A549 (cell line): ENCODE measurements at regions not wholly inside any gene's neighbourhood (a gene's known extent, or its start where the extent isn't known, plus 50 kb on each side); places are given as distances from the start of the nearest gene placed in this dataset.

Source experiments
- ATAC-seq, 2 experiments: fragments of 200-7000 bp in 1 of 2; fragments of >200 bp in 1 of 2; cut with Nextera tagmentation in 1 of 2; cut with Tn5 transposase in 1 of 2; 3 replicates each; pipeline versions ENCODE4 v1.8.0 to v1.9.1; 2018 to 2020; ENCODE audit warnings: mild to moderate bottlenecking in 1 of 2, moderate library complexity in 1 of 2
- CTCF ChIA-PET: fragments of 300-600 bp; sonication (Branson Sonifier 250); formaldehyde crosslinking; extraction: SDS; loops from one replicate; lab custom pipeline; 2021; ENCODE audit warnings: antibody characterized with exemption, inconsistent platforms; lab: Yijun Ruan, JAX
- POLR2A ChIA-PET: fragments of 350-600 bp; formaldehyde crosslinking; extraction: SDS; loops from one replicate; lab custom pipeline; 2021; ENCODE audit warnings: antibody characterized with exemption, inconsistent platforms; lab: Yijun Ruan, JAX
- DNase-seq, 2 experiments: peaks; one replicate each; pipeline versions ENCODE4 v3.0.0 to v3.0.0-alpha.2; 2011 to 2016; ENCODE audit warnings: low read depth in 1 of 2, low spot score in 1 of 2
- FAIRE-seq: peaks from 2 replicates; lab custom pipeline; 2011; peaks lifted over from hg19 to GRCh38; lab: Jason Lieb, UNC
- H3K27ac ChIP-seq, 2 experiments: fragments of >200 bp; sonication (Bioruptor Twin); formaldehyde crosslinking; 3 replicates each; pipeline ENCODE4 v1.5.1; 2016 to 2017
- H3K4me1 ChIP-seq: fragments of >200 bp; sonication (Bioruptor Twin); formaldehyde crosslinking; 3 replicates; pipeline ENCODE4 v1.6.1; 2016
- H3K4me2 ChIP-seq: fragments of >200 bp; sonication (Bioruptor Twin); formaldehyde crosslinking; 3 replicates; pipeline ENCODE4 v1.6.1; 2016
- H3K4me3 ChIP-seq: fragments of >200 bp; sonication (Bioruptor Twin); formaldehyde crosslinking; 3 replicates; pipeline ENCODE4 v1.5.1; 2016
- H3K9me3 ChIP-seq: fragments of >200 bp; sonication (Bioruptor Twin); formaldehyde crosslinking; 3 replicates; pipeline ENCODE4 v1.6.1; 2016
- ATOH8 ChIP-seq: fragments of 250-450 bp; sonication (Bioruptor Pico); IDR thresholded peaks from 2 replicates; pipeline ENCODE4 v1.5.0; 2020; ENCODE audit warnings: low read depth, mild to moderate bottlenecking, moderate library complexity
- BCL3 ChIP-seq: fragments of >200 bp; sonication (Bioruptor Twin); formaldehyde crosslinking; IDR thresholded peaks from 3 replicates; pipeline ENCODE4 v1.6.1; 2016
- CBX2 ChIP-seq: fragments of 200-600 bp; sonication (generic); IDR thresholded peaks from 2 replicates; pipeline ENCODE4 v1.6.1; 2016; ENCODE audit warnings: low read depth, mild to moderate bottlenecking, borderline replicate concordance
- CBX8 ChIP-seq: fragments of 200-600 bp; sonication (generic); IDR thresholded peaks from 2 replicates; pipeline ENCODE4 v1.6.1; 2016
- CHD2 ChIP-seq: fragments of 150-350 bp; IDR thresholded peaks from 2 replicates; pipeline ENCODE4 v1.6.1; 2014; ENCODE audit warnings: low read length; ENCODE audit not compliant: partially characterized antibody
- FOSB ChIP-seq: fragments of 250-450 bp; sonication (Bioruptor Pico); IDR thresholded peaks from 2 replicates; pipeline ENCODE4 v1.5.0; 2020; ENCODE audit warnings: mild to moderate bottlenecking, moderate library complexity
- GATA3 ChIP-seq: IDR thresholded peaks from 2 replicates; pipeline ENCODE4 v1.6.1; 2012; ENCODE audit warnings: borderline replicate concordance
- HDAC2 ChIP-seq: fragments of 200-600 bp; sonication (generic); IDR thresholded peaks from 2 replicates; pipeline ENCODE4 v1.6.1; 2016
- HES2 ChIP-seq: fragments of >200 bp; sonication (Bioruptor Twin); formaldehyde crosslinking; IDR thresholded peaks from 2 replicates; pipeline ENCODE4 v1.6.1; 2016
- HEYL ChIP-seq: fragments of 250-450 bp; sonication (Bioruptor Pico); IDR thresholded peaks from 2 replicates; pipeline ENCODE4 v1.8.0; 2021; ENCODE audit warnings: mild to moderate bottlenecking, moderate library complexity
- HMGXB4 ChIP-seq: fragments of 250-450 bp; sonication (Bioruptor Pico); IDR thresholded peaks from 2 replicates; pipeline ENCODE4 v1.5.0; 2021; ENCODE audit warnings: mild to moderate bottlenecking, moderate library complexity, borderline replicate concordance
- HOXB5 ChIP-seq: fragments of 250-450 bp; sonication (Bioruptor Pico); IDR thresholded peaks from 2 replicates; pipeline ENCODE4 v1.5.0; 2020; ENCODE audit warnings: mild to moderate bottlenecking, moderate library complexity
- KDM1A ChIP-seq: fragments of 200-600 bp; sonication (generic); IDR thresholded peaks from 2 replicates; pipeline ENCODE4 v1.6.1; 2016; ENCODE audit warnings: low read depth, mild to moderate bottlenecking
- MAZ ChIP-seq: fragments of 150-350 bp; IDR thresholded peaks from 2 replicates; pipeline ENCODE4 v1.6.1; 2014; ENCODE audit warnings: antibody characterized with exemption, low read depth, low read length, borderline replicate concordance
- NPAS2 ChIP-seq: fragments of 250-450 bp; sonication (Bioruptor Pico); IDR thresholded peaks from 2 replicates; pipeline ENCODE4 v1.8.0; 2022; ENCODE audit warnings: mild to moderate bottlenecking, moderate library complexity, borderline replicate concordance
- RAD21 ChIP-seq, 2 experiments: fragments of >200 bp in 1 of 2; sonication (Bioruptor Twin) in 1 of 2; formaldehyde crosslinking in 1 of 2; IDR thresholded peaks in 1 of 2; conservative IDR thresholded peaks in 1 of 2; 2 replicates in 1 of 2; 3 replicates in 1 of 2; pipeline ENCODE4 v1.6.1; 2012 to 2018; ENCODE audit warnings: inconsistent platforms in 1 of 2
- RARB ChIP-seq: fragments of 250-450 bp; sonication (Bioruptor Pico); IDR thresholded peaks from 2 replicates; pipeline ENCODE4 v1.8.0; 2021; ENCODE audit warnings: mild to moderate bottlenecking, moderate library complexity
- RFX5 ChIP-seq: fragments of 450-650 bp; IDR thresholded peaks from 2 replicates; pipeline ENCODE4 v1.7.1; 2014; ENCODE audit warnings: antibody characterized with exemption, mild to moderate bottlenecking, moderate library complexity
- RNF2 ChIP-seq: fragments of 200-600 bp; sonication (generic); IDR thresholded peaks from 2 replicates; pipeline ENCODE4 v1.6.1; 2016; ENCODE audit warnings: low read depth, mild to moderate bottlenecking, antibody characterized with exemption, moderate library complexity, borderline replicate concordance
- TFCP2L1 ChIP-seq: fragments of 250-450 bp; sonication (Bioruptor Pico); IDR thresholded peaks from 2 replicates; pipeline ENCODE4 v1.5.0; 2021; ENCODE audit warnings: mild to moderate bottlenecking
- TP53 ChIP-seq: fragments of 250-450 bp; sonication (Bioruptor Pico); IDR thresholded peaks from 2 replicates; pipeline ENCODE4 v1.5.0; 2021; ENCODE audit warnings: mild to moderate bottlenecking, moderate library complexity
- ZC3H11A ChIP-seq: fragments of 450-650 bp; IDR thresholded peaks from 2 replicates; pipeline ENCODE4 v1.6.1; 2014; ENCODE audit warnings: antibody characterized with exemption, mild to moderate bottlenecking
- ZSCAN20 ChIP-seq: fragments of 250-450 bp; sonication (Bioruptor Pico); IDR thresholded peaks from 2 replicates; pipeline ENCODE4 v1.8.0; 2022; ENCODE audit warnings: mild to moderate bottlenecking, moderate library complexity
- WGBS: methylation state at CpG from one replicate; pipeline ENCODE4 v1.1.6; 2017; ENCODE audit errors: missing lambda C conversion rate; 5-methylcytosine and 5-hydroxymethylcytosine counted together
- TF ChIP-seq, protein P1 (sequence below): fragments of >200 bp; sonication (Bioruptor Twin); formaldehyde crosslinking; IDR thresholded peaks from 3 replicates; pipeline ENCODE4 v1.5.1; 2016
- TF ChIP-seq, protein P2 (sequence below): fragments of 450-650 bp; IDR thresholded peaks from 2 replicates; pipeline ENCODE4 v1.6.1; 2014; ENCODE audit warnings: antibody characterized with exemption

DNA sequence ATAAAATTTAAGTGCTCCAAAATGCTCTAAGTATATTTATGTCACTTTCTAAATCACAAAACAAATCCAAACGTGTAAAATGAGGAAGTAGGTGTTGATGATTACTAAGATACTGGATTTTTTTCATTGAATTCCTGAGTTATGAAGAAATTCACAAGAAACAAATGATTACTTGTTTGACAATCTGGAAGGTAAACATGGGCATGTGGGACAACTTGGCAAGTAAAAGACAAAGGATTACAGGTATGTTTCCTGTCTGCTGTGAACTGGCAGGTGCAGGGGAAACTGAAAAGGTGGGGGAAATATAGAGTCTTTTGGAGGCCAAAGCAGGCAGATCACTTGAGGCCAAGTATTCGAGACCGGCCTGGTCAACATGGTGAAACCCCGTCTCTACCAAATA lies 252.7 kb upstream of the AZI2 start:
- no peak for DNase-seq
- ATAC-seq = no peak
- no peak for FAIRE-seq
- POLR2A ChIA-PET = no interaction called here
- 37% methylated on average over 4 of the region's 4 CpGs for WGBS
- Histone ChIP-seq H3K9me3 (no peaks in the 10 kb centered on the region), H3K4me2 (no peak overlapping the region), H3K27ac (no peak overlapping the region), H3K4me3 (no peak overlapping the region), H3K4me1 (no peaks in the 10 kb centered on the region)
- CTCF ChIA-PET = no interaction called here
- TF ChIP-seq, protein P1, sequence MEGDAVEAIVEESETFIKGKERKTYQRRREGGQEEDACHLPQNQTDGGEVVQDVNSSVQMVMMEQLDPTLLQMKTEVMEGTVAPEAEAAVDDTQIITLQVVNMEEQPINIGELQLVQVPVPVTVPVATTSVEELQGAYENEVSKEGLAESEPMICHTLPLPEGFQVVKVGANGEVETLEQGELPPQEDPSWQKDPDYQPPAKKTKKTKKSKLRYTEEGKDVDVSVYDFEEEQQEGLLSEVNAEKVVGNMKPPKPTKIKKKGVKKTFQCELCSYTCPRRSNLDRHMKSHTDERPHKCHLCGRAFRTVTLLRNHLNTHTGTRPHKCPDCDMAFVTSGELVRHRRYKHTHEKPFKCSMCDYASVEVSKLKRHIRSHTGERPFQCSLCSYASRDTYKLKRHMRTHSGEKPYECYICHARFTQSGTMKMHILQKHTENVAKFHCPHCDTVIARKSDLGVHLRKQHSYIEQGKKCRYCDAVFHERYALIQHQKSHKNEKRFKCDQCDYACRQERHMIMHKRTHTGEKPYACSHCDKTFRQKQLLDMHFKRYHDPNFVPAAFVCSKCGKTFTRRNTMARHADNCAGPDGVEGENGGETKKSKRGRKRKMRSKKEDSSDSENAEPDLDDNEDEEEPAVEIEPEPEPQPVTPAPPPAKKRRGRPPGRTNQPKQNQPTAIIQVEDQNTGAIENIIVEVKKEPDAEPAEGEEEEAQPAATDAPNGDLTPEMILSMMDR = no peak
- TF ChIP-seq TP53 = no peak
- no peak for TF ChIP-seq KDM1A
- TF ChIP-seq MAZ = no peak
- TF ChIP-seq CHD2 = no peak
- no peak for TF ChIP-seq GATA3
- no peak for TF ChIP-seq ZC3H11A
- TF ChIP-seq CBX2 = no peak
- no peak for TF ChIP-seq BCL3
- TF ChIP-seq NPAS2 (CRISPR knock-in tag) = no peak
- TF ChIP-seq FOSB (CRISPR knock-in tag) = no peak
- no peak for TF ChIP-seq HEYL (CRISPR knock-in tag)

GRCh38 chr3:28606283-28606682 lies 257.7 kb upstream of the AZI2 start:
- no peak overlapping the region for H3K27ac ChIP-seq
- POLR2A ChIA-PET = no interaction called here
- CTCF ChIA-PET = no interaction called here
- DNase-seq = no peak
- TF ChIP-seq HMGXB4 (CRISPR knock-in tag) (no peak), NPAS2 (CRISPR knock-in tag) (no peak), RARB (no peak), TFCP2L1 (CRISPR knock-in tag) (no peak), ATOH8 (CRISPR knock-in tag) (no peak), RAD21 (conservative IDR thresholded peaks at IDR 0.05 in 1 of 2, IDR thresholded peaks at IDR 0.05 in 1 of 2) (no peak), BCL3 (no peak), HDAC2 (no peak), RFX5 (no peak), RNF2 (no peak), CBX8 (no peak), HOXB5 (CRISPR knock-in tag) (no peak), ZSCAN20 (CRISPR knock-in tag) (no peak), MAZ (no peak), HES2 (no peak)
- TF ChIP-seq, protein P2, sequence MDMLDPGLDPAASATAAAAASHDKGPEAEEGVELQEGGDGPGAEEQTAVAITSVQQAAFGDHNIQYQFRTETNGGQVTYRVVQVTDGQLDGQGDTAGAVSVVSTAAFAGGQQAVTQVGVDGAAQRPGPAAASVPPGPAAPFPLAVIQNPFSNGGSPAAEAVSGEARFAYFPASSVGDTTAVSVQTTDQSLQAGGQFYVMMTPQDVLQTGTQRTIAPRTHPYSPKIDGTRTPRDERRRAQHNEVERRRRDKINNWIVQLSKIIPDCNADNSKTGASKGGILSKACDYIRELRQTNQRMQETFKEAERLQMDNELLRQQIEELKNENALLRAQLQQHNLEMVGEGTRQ = no peak
- TF ChIP-seq, all 56 proteins: peak for 0
- Histone ChIP-seq H3K4me1 (no peaks in the 10 kb centered on the region), H3K4me2 (no peak overlapping the region), H3K4me3 (no peak overlapping the region), H3K9me3 (no peaks in the 10 kb centered on the region)
- WGBS = 2% methylated on average over 2 of the region's 2 CpGs
- ATAC-seq = no peak
- no peak for FAIRE-seq
